NT2/D1 (cell line): ENCODE measurements at regions not wholly inside any gene's neighbourhood (a gene's known extent, or its start where the extent isn't known, plus 50 kb on each side); places are given as distances from the start of the nearest gene placed in this dataset.

Experiments used
- SUZ12 ChIP-seq: IDR thresholded peaks from 2 replicates; pipeline ENCODE4 v1.6.1; 2011; ENCODE audit not compliant: insufficient read length, insufficient read depth; ENCODE audit errors: extremely low read depth
- ZNF274 ChIP-seq: IDR thresholded peaks from 2 replicates; pipeline ENCODE4 v1.6.1; 2011; ENCODE audit warnings: mild to moderate bottlenecking, low read depth, low read length

DNA sequence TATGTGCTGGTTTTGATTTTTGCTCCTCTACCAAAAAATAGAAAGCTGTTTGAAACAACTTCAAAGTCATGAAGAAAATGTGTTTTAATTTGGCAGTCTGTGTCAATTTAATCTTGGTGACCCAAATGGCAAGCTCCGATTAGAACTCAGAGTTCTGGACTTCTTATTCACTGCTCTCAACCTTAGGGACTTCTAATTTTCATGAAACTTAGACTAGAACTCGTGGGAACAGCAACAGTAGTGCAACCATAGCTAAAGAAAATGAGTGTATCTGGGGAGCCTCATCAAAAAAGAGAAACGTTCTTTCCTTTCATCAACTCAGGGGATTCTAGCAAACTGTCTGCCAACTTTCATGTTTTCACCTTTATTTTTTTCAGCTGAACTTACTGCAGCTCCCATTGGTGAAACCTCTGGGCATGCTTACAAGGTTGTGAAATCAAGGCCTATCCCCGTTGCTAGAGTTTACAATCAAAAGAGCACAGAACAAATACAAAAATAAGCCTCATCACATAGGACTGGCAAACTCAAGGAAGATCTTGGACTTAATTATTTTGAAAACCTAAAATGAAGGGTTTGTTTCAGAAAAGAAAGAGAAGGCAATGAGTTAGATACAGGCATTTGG, 114.0 kb upstream of the HSF2 start:
- TF ChIP-seq ZNF274 (no peak), SUZ12 (no peak)
